Caco-2 (cell line): ENCODE measurements at regions not wholly inside any gene's neighbourhood (a gene's known extent, or its start where the extent isn't known, plus 50 kb on each side); places are given as distances from the start of the nearest gene placed in this dataset.

ENCODE experiments used
- BruUV-seq: library from RNA; stranded (reverse); fragments of 400-500 nt; replicated peaks from 2 replicates; lab custom pipeline; 2021; lab: Mats Ljungman, UMichigan
- CTCF ChIA-PET: fragments of 300-600 bp; sonication (Branson Sonifier 250); formaldehyde crosslinking; loops from one replicate; lab custom pipeline; 2022; ENCODE audit warnings: antibody characterized with exemption; lab: Charles Lee
- POLR2A ChIA-PET: fragments of 300-600 bp; sonication (Branson Sonifier 250); formaldehyde crosslinking; loops from one replicate; lab custom pipeline; 2022; ENCODE audit warnings: antibody characterized with exemption; lab: Charles Lee
- DNase-seq, 2 experiments: peaks; one replicate each; pipeline versions ENCODE4 v3.0.0 to v3.0.0-alpha.2; 2020 to 2022
- H3K27me3 ChIP-seq: replicated peaks from 2 replicates; pipeline ENCODE4 v1.6.0; 2011; ENCODE audit warnings: low read length; ENCODE audit not compliant: control insufficient read depth, insufficient read depth
- H3K36me3 ChIP-seq: 2 replicates; pipeline ENCODE4 v1.5.1; 2011; ENCODE audit warnings: low read length; ENCODE audit not compliant: control insufficient read depth, insufficient read depth
- H3K4me1 ChIP-seq: fragments of 250-450 bp; sonication (Bioruptor Pico); 2 replicates; pipeline ENCODE4 v1.5.1; 2020; ENCODE audit warnings: mild to moderate bottlenecking
- H3K4me3 ChIP-seq: 2 replicates; pipeline ENCODE4 v1.5.1; 2011; ENCODE audit warnings: low read depth, mild to moderate bottlenecking, control low read depth, low read length
- H3K9me3 ChIP-seq: fragments of 250-450 bp; sonication (Bioruptor Pico); 2 replicates; pipeline ENCODE4 v1.5.1; 2020; ENCODE audit warnings: mild to moderate bottlenecking, moderate library complexity
- H3K27ac Mint-ChIP-seq: one replicate; pipeline ENCODE4 v1.8.0; 2022; ENCODE audit warnings: mixed read lengths; ENCODE audit not compliant: unreplicated experiment
- H3K27me3 Mint-ChIP-seq: one replicate; pipeline ENCODE4 v1.8.0; 2022; ENCODE audit warnings: mixed read lengths; ENCODE audit not compliant: insufficient read depth, unreplicated experiment
- H3K36me3 Mint-ChIP-seq: one replicate; pipeline ENCODE4 v1.8.0; 2022; ENCODE audit warnings: mild to moderate bottlenecking, mixed read lengths; ENCODE audit not compliant: insufficient read depth, unreplicated experiment
- H3K4me1 Mint-ChIP-seq: one replicate; pipeline ENCODE4 v1.8.0; 2022; ENCODE audit warnings: low read depth, mixed read lengths; ENCODE audit not compliant: unreplicated experiment
- H3K4me3 Mint-ChIP-seq: one replicate; pipeline ENCODE4 v1.8.0; 2022; ENCODE audit warnings: mild to moderate bottlenecking, moderate library complexity, mixed read lengths; ENCODE audit not compliant: unreplicated experiment
- H3K9me3 Mint-ChIP-seq: one replicate; pipeline ENCODE4 v1.8.0; 2022; ENCODE audit warnings: mixed read lengths; ENCODE audit not compliant: unreplicated experiment
- CTCF ChIP-seq, 2 experiments: fragments of 200-600 bp in 1 of 2; IDR thresholded peaks; 1 replicate in 1 of 2; 2 replicates in 1 of 2; pipeline versions ENCODE4 v1.5.1 to v1.8.0; 2011 to 2022; ENCODE audit warnings: antibody characterized with exemption in 1 of 2, control low read depth in 1 of 2, inconsistent platforms in 1 of 2, low read depth in 1 of 2, low read length in 1 of 2, mild to moderate bottlenecking in 1 of 2, moderate library complexity in 1 of 2; ENCODE audit not compliant: insufficient read depth in 1 of 2, severe bottlenecking in 1 of 2, unreplicated experiment in 1 of 2
- intact Hi-C: fragments of 100-400 bp; cut with micrococcal nuclease; formaldehyde crosslinking; loops from one replicate; pipeline ENCODE4 v1.10.0; 2022; ENCODE audit not compliant: unreplicated experiment

DNA sequence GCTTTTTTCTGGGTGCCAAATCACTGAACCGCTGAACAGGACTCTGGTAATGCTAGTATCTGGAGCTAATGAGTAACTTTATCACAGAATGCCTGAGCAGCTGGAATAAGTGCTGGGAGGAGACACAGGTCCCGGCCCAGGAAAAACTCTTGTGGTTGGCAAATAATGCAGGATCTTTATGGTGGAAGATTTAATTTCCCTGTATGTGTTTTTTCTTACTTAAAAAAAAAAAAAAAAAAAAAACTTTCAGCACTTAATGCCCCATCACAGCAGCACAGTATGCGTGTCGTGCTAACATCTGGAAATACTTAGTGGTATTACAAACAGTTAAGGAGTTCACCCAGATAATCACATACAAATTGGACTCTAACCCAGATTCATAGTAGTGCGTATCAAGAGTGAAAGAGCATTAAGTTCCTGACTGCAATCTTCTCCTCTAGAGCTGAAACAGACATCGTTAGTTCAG lies 220.7 kb downstream of the TOMM20 start:
- Histone ChIP-seq H3K36me3 (no peaks in the 10 kb centered on the region), H3K9me3 (no peaks in the 10 kb centered on the region), H3K27me3 (no peaks in the 10 kb centered on the region), H3K4me3 (no peak overlapping the region), H3K4me1 (peaks cover 6% of the 10 kb centered on the region)
- H3K4me1 Mint-ChIP-seq, result peaks cover 13% of the 10 kb centered on the region
- intact Hi-C loops, result no loop called here
- no peaks in the 10 kb centered on the region for H3K36me3 Mint-ChIP-seq
- H3K4me3 Mint-ChIP-seq, result no peak overlapping the region
- H3K27ac Mint-ChIP-seq, result no peak overlapping the region
- no TSS peak for BruUV-seq
- ChIA-PET POLR2A (interaction anchor here (0.6 to 0.7 kb wide), 4 partner anchors 18 to 296 kb away, joined by 5 to 10 read pairs (median 6); no protein-coding TSS in a partner anchor), CTCF (interaction anchor here (0.6 kb wide), 1 partner anchor 54 kb away, joined by 3 read pairs; no protein-coding TSS in a partner anchor)
- no peak for TF ChIP-seq CTCF (IDR thresholded peaks at IDR 0.05; ENCODE audit: insufficient read depth in 1 of 2, low read depth in 1 of 2, low read length in 1 of 2, severe bottlenecking in 1 of 2, unreplicated experiment in 1 of 2)
- no peaks in the 10 kb centered on the region for H3K9me3 Mint-ChIP-seq
- DNase-seq, result no peak
- H3K27me3 Mint-ChIP-seq, result no peaks in the 10 kb centered on the region

GRCh38 chr1:234907208-234907939 lies 221.3 kb downstream of the TOMM20 start:
- CTCF ChIA-PET, result interaction anchor here (0.6 kb wide), 1 partner anchor 53 kb away, joined by 3 read pairs; no protein-coding TSS in a partner anchor
- Histone ChIP-seq H3K9me3 (no peaks in the 10 kb centered on the region), H3K4me3 (no peak overlapping the region), H3K27me3 (no peaks in the 10 kb centered on the region), H3K4me1 (peaks cover 6% of the 10 kb centered on the region), H3K36me3 (no peaks in the 10 kb centered on the region)
- POLR2A ChIA-PET, result interaction anchor here (0.6 to 0.7 kb wide), 3 partner anchors 18 to 191 kb away, joined by 5 to 10 read pairs (median 6); no protein-coding TSS in a partner anchor
- H3K4me1 Mint-ChIP-seq, result peaks cover 13% of the 10 kb centered on the region
- no peak overlapping the region for H3K27ac Mint-ChIP-seq
- intact Hi-C loops, result no loop called here
- no peaks in the 10 kb centered on the region for H3K9me3 Mint-ChIP-seq
- no peak for DNase-seq
- no peaks in the 10 kb centered on the region for H3K27me3 Mint-ChIP-seq
- no TSS peak for BruUV-seq
- no peak overlapping the region for H3K4me3 Mint-ChIP-seq
- no peak for TF ChIP-seq CTCF (IDR thresholded peaks at IDR 0.05; ENCODE audit: insufficient read depth in 1 of 2, low read depth in 1 of 2, low read length in 1 of 2, severe bottlenecking in 1 of 2, unreplicated experiment in 1 of 2)
- H3K36me3 Mint-ChIP-seq, result no peaks in the 10 kb centered on the region

DNA sequence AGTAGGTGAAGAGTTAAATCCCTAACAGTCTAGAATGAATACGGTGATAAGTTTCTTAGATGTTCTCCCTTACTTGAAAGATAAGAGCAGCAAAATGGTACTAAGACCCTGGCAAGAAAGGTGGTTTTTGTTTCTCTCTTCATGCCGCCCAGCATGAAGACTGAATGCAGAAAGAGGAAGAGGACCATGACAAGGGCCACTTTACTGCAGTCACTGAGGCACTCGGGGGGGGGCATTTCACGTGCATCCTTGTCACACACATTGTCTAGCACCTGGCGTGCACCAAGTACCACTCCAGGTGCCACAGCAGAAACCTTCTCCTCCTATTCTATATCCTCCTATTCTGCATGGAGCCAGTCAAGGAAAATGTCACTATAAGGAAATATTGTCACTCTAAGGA lies 222.0 kb downstream of the TOMM20 start:
- H3K4me1 Mint-ChIP-seq, result peaks cover 13% of the 10 kb centered on the region
- CTCF ChIA-PET, result no interaction called here
- no peaks in the 10 kb centered on the region for H3K9me3 Mint-ChIP-seq
- POLR2A ChIA-PET, result no interaction called here
- no peak overlapping the region for H3K4me3 Mint-ChIP-seq
- H3K27me3 Mint-ChIP-seq, result no peaks in the 10 kb centered on the region
- H3K36me3 Mint-ChIP-seq, result no peaks in the 10 kb centered on the region
- Histone ChIP-seq H3K4me3 (no peak overlapping the region), H3K9me3 (no peaks in the 10 kb centered on the region), H3K27me3 (no peaks in the 10 kb centered on the region), H3K4me1 (peaks cover 6% of the 10 kb centered on the region), H3K36me3 (no peaks in the 10 kb centered on the region)
- no peak for DNase-seq
- no peak overlapping the region for H3K27ac Mint-ChIP-seq
- intact Hi-C loops, result no loop called here
- no TSS peak for BruUV-seq
- no peak for TF ChIP-seq CTCF (IDR thresholded peaks at IDR 0.05; ENCODE audit: insufficient read depth in 1 of 2, low read depth in 1 of 2, low read length in 1 of 2, severe bottlenecking in 1 of 2, unreplicated experiment in 1 of 2)
